Small intestine (tissue), 7 donors: ENCODE measurements at regions not wholly inside any gene's neighbourhood (a gene's known extent, or its start where the extent isn't known, plus 50 kb on each side); places are given as distances from the start of the nearest gene placed in this dataset.

Source experiments
- DNase-seq, 2 donors: peaks; one replicate each; pipeline versions ENCODE4 v3.0.0 to v3.0.0-alpha.2; 2013
- FAIRE-seq: peaks from 2 replicates; lab custom pipeline; 2012; peaks lifted over from hg19 to GRCh38; lab: Jason Lieb, UNC
- H3K27ac ChIP-seq, 3 donors: one replicate each; pipeline ENCODE4 v1.5.1; 2013; ENCODE audit warnings: low read length in 2 of 3, mild to moderate bottlenecking in 2 of 3, control low read depth in 1 of 3, inconsistent platforms in 1 of 3, low read depth in 1 of 3, moderate library complexity in 1 of 3
- H3K27me3 ChIP-seq, 3 donors: one replicate each; pipeline ENCODE4 v1.6.1; 2013; ENCODE audit warnings: low read length in 3 of 3, inconsistent platforms in 1 of 3; ENCODE audit not compliant: control insufficient read depth in 3 of 3, insufficient read depth in 3 of 3
- H3K36me3 ChIP-seq, 3 donors: one replicate each; pipeline ENCODE4 v1.6.1; 2013; ENCODE audit warnings: low read length in 3 of 3, inconsistent platforms in 1 of 3, low read depth in 1 of 3, mild to moderate bottlenecking in 1 of 3, moderate library complexity in 1 of 3; ENCODE audit not compliant: control insufficient read depth in 3 of 3, insufficient read depth in 2 of 3
- H3K4me1 ChIP-seq, 3 donors: one replicate each; pipeline ENCODE4 v1.6.1; 2013; ENCODE audit warnings: low read length in 2 of 3, inconsistent platforms in 1 of 3, low read depth in 1 of 3, mild to moderate bottlenecking in 1 of 3, moderate library complexity in 1 of 3; ENCODE audit not compliant: control insufficient read depth in 3 of 3, insufficient read depth in 2 of 3
- H3K4me3 ChIP-seq, 3 donors: one replicate each; pipeline ENCODE4 v1.5.1; 2013; ENCODE audit warnings: low read length in 3 of 3, control low read depth in 1 of 3, inconsistent platforms in 1 of 3, low read depth in 1 of 3, mild to moderate bottlenecking in 1 of 3, moderate library complexity in 1 of 3
- H3K9me3 ChIP-seq, 2 donors: one replicate each; pipeline ENCODE4 v1.6.1; 2013; ENCODE audit warnings: low read depth in 1 of 2, low read length in 1 of 2; ENCODE audit not compliant: control insufficient read depth in 2 of 2, insufficient read depth in 1 of 2
- WGBS, 3 donors: extraction: QIAGEN DNeasy Blood & Tissue Kit; methylation state at CpG; one replicate each; pipeline ENCODE4 v1.1.7; 2013; 5-methylcytosine and 5-hydroxymethylcytosine counted together
- donor health status: healthy with polysubstance abuse.
- donor health status: control.
- donor health status: control.
- donor health status: Bipolar disorder and iron deficiency.
- donor health status: healthy.

DNA sequence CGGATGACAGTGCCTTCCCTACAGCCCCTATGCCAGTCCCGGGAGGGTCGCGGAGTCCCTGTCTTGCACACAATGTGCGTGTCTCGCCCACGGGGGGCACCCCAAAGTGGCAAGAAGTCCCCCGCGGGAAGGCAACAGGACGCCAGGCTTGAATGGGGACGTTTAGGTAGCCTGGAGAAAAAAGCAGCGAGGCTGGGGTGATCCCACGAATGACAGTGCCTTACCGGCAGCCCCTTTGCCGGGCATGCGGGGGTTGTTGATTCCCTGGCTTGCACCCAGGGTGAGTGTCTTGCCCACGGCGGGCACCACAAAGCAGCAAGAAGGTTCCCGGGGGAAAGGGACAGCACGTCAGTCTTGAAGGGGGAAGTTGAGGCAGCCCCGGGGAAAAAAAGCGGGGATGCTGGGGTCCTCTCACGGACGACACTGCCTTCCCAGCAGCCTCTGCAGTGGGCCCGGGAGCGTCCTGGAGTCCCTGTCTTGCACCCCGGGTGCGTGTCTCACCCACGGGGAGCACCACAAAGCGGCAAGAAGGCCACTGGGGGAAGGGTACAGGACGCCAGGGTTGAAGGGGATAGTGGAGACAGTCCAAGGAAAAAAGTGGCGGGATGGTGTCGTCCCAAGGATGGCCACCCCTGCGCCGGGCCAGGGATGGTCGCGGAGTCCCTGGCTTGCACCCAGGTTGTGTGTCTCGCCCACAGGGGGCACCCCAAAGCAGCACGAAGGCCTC is 156.8 kb upstream of the ALG10B start:
- no peaks in the 10 kb centered on the region for H3K27me3 ChIP-seq
- FAIRE-seq (no peak), DNase-seq (no peak)
- peaks cover 4 to 86% of the 10 kb centered on the region in 2 donors for H3K9me3 ChIP-seq
- no peaks in the 10 kb centered on the region for H3K4me1 ChIP-seq
- H3K27ac ChIP-seq: no peak overlapping the region
- no peaks in the 10 kb centered on the region for H3K36me3 ChIP-seq
- no peak overlapping the region for H3K4me3 ChIP-seq
- 88 to 94% (median 89%) methylated on average over 36 to 39 of the region's 39 CpGs for WGBS, 3 donors

GRCh38 chr12:38160318-38161122 is 156.1 kb upstream of the ALG10B start:
- no peaks in the 10 kb centered on the region for H3K36me3 ChIP-seq
- H3K4me1 ChIP-seq: no peaks in the 10 kb centered on the region
- no peak overlapping the region for H3K27ac ChIP-seq
- no peak overlapping the region for H3K4me3 ChIP-seq
- peaks cover 4 to 82% of the 10 kb centered on the region in 2 donors for H3K9me3 ChIP-seq
- FAIRE-seq (no peak), DNase-seq (no peak)
- H3K27me3 ChIP-seq: no peaks in the 10 kb centered on the region
- WGBS, 3 donors: 89 to 93% (median 91%) methylated on average over 39 to 41 of the region's 41 CpGs

GRCh38 chr12:38161123-38162000 is 155.2 kb upstream of the ALG10B start:
- Histone ChIP-seq H3K27me3 (no peaks in the 10 kb centered on the region), H3K27ac (no peak overlapping the region), H3K36me3 (no peaks in the 10 kb centered on the region), H3K4me3 (no peak overlapping the region), H3K9me3 (peaks cover 4 to 83% of the 10 kb centered on the region in 2 donors), H3K4me1 (no peaks in the 10 kb centered on the region)
- WGBS, 3 donors: 91 to 94% (median 93%) methylated on average over 36 to 38 of the region's 38 CpGs
- DNase-seq: no peak
- no peak for FAIRE-seq

- no peak overlapping the region for H3K27ac ChIP-seq
- H3K9me3 ChIP-seq: peaks cover 4 to 79% of the 10 kb centered on the region in 2 donors
- H3K27me3 ChIP-seq: no peaks in the 10 kb centered on the region
- no peaks in the 10 kb centered on the region for H3K36me3 ChIP-seq
- no peaks in the 10 kb centered on the region for H3K4me1 ChIP-seq
- no peak for FAIRE-seq
- H3K4me3 ChIP-seq: no peak overlapping the region
- no peak for DNase-seq
- 91 to 95% (median 95%) methylated on average over 19 of the region's 19 CpGs for WGBS, 3 donors
Observed at GRCh38 chr12:38162013-38162412, 154.6 kb upstream of the ALG10B start.

DNA sequence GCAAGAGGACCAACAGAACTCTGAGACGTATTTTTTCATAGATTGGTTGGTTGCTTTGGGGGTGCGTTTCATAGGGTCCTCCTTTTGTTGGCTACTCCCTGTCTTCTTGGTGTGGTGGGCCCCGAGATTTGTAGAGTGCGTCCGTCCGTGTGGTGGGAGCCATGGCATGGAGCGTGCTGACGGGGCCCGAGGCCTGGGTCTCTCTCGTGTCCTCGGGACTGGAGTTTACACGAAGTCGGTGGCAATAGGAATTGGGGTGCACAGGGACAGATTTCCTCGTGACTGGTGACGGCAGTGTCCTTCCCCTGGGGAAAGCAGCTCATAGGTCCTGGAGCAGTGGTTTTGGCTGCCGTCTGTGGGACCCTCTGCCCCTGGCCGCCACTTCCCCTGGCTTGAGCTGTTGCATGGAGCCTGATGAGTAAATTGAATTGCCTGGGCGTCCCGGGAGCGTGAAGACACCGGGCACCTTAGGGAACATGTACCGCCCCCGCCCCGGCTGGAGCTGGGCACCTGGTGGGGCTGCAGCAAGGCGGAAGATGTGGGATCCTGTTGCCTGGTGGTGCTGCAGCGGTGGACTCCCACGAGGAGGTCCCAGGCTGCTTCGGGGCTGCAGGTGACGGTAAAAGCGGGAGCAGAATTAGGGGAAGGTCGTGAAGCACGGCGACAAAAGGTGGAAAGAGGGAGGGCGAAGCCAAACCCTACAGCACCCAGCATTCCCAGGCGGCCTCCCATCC is 153.7 kb upstream of the ALG10B start:
- H3K4me3 ChIP-seq: no peak overlapping the region
- no peaks in the 10 kb centered on the region for H3K36me3 ChIP-seq
- no peaks in the 10 kb centered on the region for H3K27me3 ChIP-seq
- FAIRE-seq (no peak), DNase-seq (no peak)
- no peaks in the 10 kb centered on the region for H3K4me1 ChIP-seq
- H3K9me3 ChIP-seq: peaks cover 4 to 71% of the 10 kb centered on the region in 2 donors
- WGBS, 3 donors: 90 to 93% (median 92%) methylated on average over 31 to 35 of the region's 35 CpGs
- H3K27ac ChIP-seq: no peak overlapping the region

- 89 to 95% (median 93%) methylated on average over 24 to 28 of the region's 28 CpGs for WGBS, 3 donors
- no peak for FAIRE-seq
- no peak for DNase-seq
- Histone ChIP-seq H3K27me3 (no peaks in the 10 kb centered on the region), H3K27ac (no peak overlapping the region), H3K9me3 (peaks cover 4 to 67% of the 10 kb centered on the region in 2 donors), H3K36me3 (no peaks in the 10 kb centered on the region), H3K4me3 (no peak overlapping the region), H3K4me1 (no peaks in the 10 kb centered on the region)
Observed at GRCh38 chr12:38163442-38163801, 153.2 kb upstream of the ALG10B start.

- no peaks in the 10 kb centered on the region for H3K4me1 ChIP-seq
- FAIRE-seq (no peak), DNase-seq (no peak)
- H3K36me3 ChIP-seq: no peaks in the 10 kb centered on the region
- H3K9me3 ChIP-seq: peaks cover 4 to 46% of the 10 kb centered on the region in 2 donors
- H3K27me3 ChIP-seq: no peaks in the 10 kb centered on the region
- no peak overlapping the region for H3K4me3 ChIP-seq
- 78 to 98% (median 91%) methylated on average over 2 of the region's 2 CpGs for WGBS, 3 donors
- H3K27ac ChIP-seq: no peak overlapping the region
Observed at GRCh38 chr12:38166225-38166624, 150.3 kb upstream of the ALG10B start.
